Panc1 (cell line): ENCODE measurements at regions not wholly inside any gene's neighbourhood (a gene's known extent, or its start where the extent isn't known, plus 50 kb on each side); places are given as distances from the start of the nearest gene placed in this dataset.

ENCODE experiments used
- ATAC-seq: fragments of 200-7000 bp; cut with Tn5 transposase; 2 replicates; pipeline ENCODE4 v1.9.1; 2020; ENCODE audit warnings: mild to moderate bottlenecking, moderate library complexity
- BruUV-seq: library from RNA; stranded (reverse); fragments of 400-500 nt; replicated peaks from 2 replicates; lab custom pipeline; 2021; lab: Mats Ljungman, UMichigan
- CTCF ChIA-PET: fragments of 300-600 bp; sonication (Branson Sonifier 250); formaldehyde crosslinking; loops from one replicate; lab custom pipeline; 2022; ENCODE audit warnings: antibody characterized with exemption; lab: Charles Lee
- POLR2A ChIA-PET: fragments of 300-600 bp; sonication (Branson Sonifier 250); formaldehyde crosslinking; loops from one replicate; lab custom pipeline; 2022; ENCODE audit warnings: antibody characterized with exemption; lab: Charles Lee
- DNase-seq: peaks from one replicate; pipeline ENCODE4 v3.0.0-alpha.2; 2010; ENCODE audit warnings: low read depth, low spot score
- H3K27ac ChIP-seq: 2 replicates; pipeline ENCODE4 v1.5.1; 2011; ENCODE audit warnings: mild to moderate bottlenecking, low read length, inconsistent platforms
- H3K27me3 ChIP-seq: fragments of 200-500 bp; sonication (Bioruptor generic); 2 replicates; pipeline ENCODE4 v1.6.0; 2014; ENCODE audit warnings: low read length, inconsistent platforms; ENCODE audit not compliant: control insufficient read depth, insufficient read depth
- H3K36me3 ChIP-seq: fragments of 200-500 bp; sonication (Bioruptor generic); 2 replicates; pipeline ENCODE4 v1.5.1; 2014; ENCODE audit warnings: inconsistent platforms, mild to moderate bottlenecking, low read length, moderate library complexity; ENCODE audit not compliant: control insufficient read depth, insufficient read depth
- H3K4me1 ChIP-seq: 2 replicates; pipeline ENCODE4 v1.5.1; 2011; ENCODE audit warnings: inconsistent platforms, mild to moderate bottlenecking, low read length, moderate library complexity; ENCODE audit not compliant: control insufficient read depth, insufficient read depth
- H3K4me3 ChIP-seq, 2 experiments: 2 replicates each; pipeline ENCODE4 v1.5.1; 2011 to 2012; ENCODE audit warnings: low read depth in 2 of 2, low read length in 2 of 2, mild to moderate bottlenecking in 2 of 2, inconsistent platforms in 1 of 2, moderate library complexity in 1 of 2
- H3K9me3 ChIP-seq: fragments of 200-500 bp; sonication (Bioruptor generic); 2 replicates; pipeline ENCODE4 v1.5.1; 2014; ENCODE audit warnings: low read depth, mild to moderate bottlenecking, inconsistent platforms, low read length, moderate library complexity; ENCODE audit not compliant: control insufficient read depth, insufficient read depth
- CTCF ChIP-seq: fragments of 450-650 bp; IDR thresholded peaks from 2 replicates; pipeline ENCODE4 v1.5.1; 2017; ENCODE audit warnings: mild to moderate bottlenecking
- POLR2AphosphoS5 ChIP-seq: IDR thresholded peaks from 2 replicates; pipeline ENCODE4 v1.6.1; 2012; ENCODE audit warnings: mild to moderate bottlenecking, low read depth, low read length, moderate library complexity
- REST ChIP-seq, 2 experiments: IDR thresholded peaks; 2 replicates each; pipeline ENCODE4 v1.6.1; 2011 to 2012; ENCODE audit warnings: low read depth in 2 of 2, control low read depth in 1 of 2, low read length in 1 of 2, mild to moderate bottlenecking in 1 of 2, moderate library complexity in 1 of 2; ENCODE audit not compliant: insufficient read depth in 1 of 2
- SIN3A ChIP-seq: IDR thresholded peaks from 2 replicates; pipeline ENCODE4 v1.6.1; 2012; ENCODE audit warnings: low read depth, mild to moderate bottlenecking, low read length, moderate library complexity, borderline replicate concordance; ENCODE audit not compliant: insufficient read depth
- TCF7L2 ChIP-seq: IDR thresholded peaks from 2 replicates; pipeline ENCODE4 v1.6.1; 2011; ENCODE audit warnings: mild to moderate bottlenecking, low read depth, low read length, inconsistent platforms
- in situ Hi-C: cut with HindIII; loops from 2 replicates; pipeline ENCODE4 v1.10.0; 2016; ENCODE audit warnings: low sequenced_read_pairs, low pct_unique_long_range_greater_than_20kb
- intact Hi-C: fragments of 100-400 bp; cut with micrococcal nuclease; formaldehyde crosslinking; loops from one replicate; pipeline ENCODE4 v1.10.0; 2022; ENCODE audit not compliant: unreplicated experiment

GRCh38 chr20:51319522-51319921 lies 223.0 kb downstream of the NFATC2 start:
- ATAC-seq (no peak), DNase-seq (no peak)
- ChIA-PET CTCF (no interaction called here), POLR2A (no interaction called here)
- Histone ChIP-seq H3K9me3 (no peaks in the 10 kb centered on the region), H3K4me1 (no peaks in the 10 kb centered on the region), H3K27ac (no peak overlapping the region), H3K4me3 (no peak overlapping the region), H3K36me3 (no peaks in the 10 kb centered on the region), H3K27me3 (no peaks in the 10 kb centered on the region)
- intact Hi-C loops = no loop called here
- in situ Hi-C loops = no loop called here
- BruUV-seq = no TSS peak
- TF ChIP-seq SIN3A (no peak), POLR2AphosphoS5 (no peak), TCF7L2 (no peak), CTCF (no peak), REST (IDR thresholded peaks at IDR 0.05; ENCODE audit: insufficient read depth in 1 of 2, low read depth in 2 of 2, low read length in 1 of 2) (no peak)

- no peaks in the 10 kb centered on the region for H3K9me3 ChIP-seq
- POLR2A ChIA-PET = no interaction called here
- in situ Hi-C loops = no loop called here
- no peaks in the 10 kb centered on the region for H3K27me3 ChIP-seq
- no peak overlapping the region for H3K27ac ChIP-seq
- ATAC-seq = peak; percentile 76
- TF ChIP-seq CTCF (peak; percentile 85), POLR2AphosphoS5 (no peak)
- no peaks in the 10 kb centered on the region for H3K4me1 ChIP-seq
- no peak for DNase-seq
- intact Hi-C loops = no loop called here
- CTCF ChIA-PET = interaction anchor here (0.7 to 1.0 kb wide), 2 partner anchors 331 to 341 kb away, joined by 3 to 5 read pairs; no protein-coding TSS in a partner anchor
- no peak overlapping the region for H3K4me3 ChIP-seq
- no peaks in the 10 kb centered on the region for H3K36me3 ChIP-seq
- BruUV-seq = no TSS peak
Measured at GRCh38 chr20:51318058-51318949, 224.2 kb downstream of the NFATC2 start.
